ENCODE measurements at regions not wholly inside any gene's neighbourhood (a gene's known extent, or its start where the extent isn't known, plus 50 kb on each side); places are given as distances from the start of the nearest gene placed in this dataset.
"Not testable (repeated sequence)": the region's sequence is repeated elsewhere in the genome, so short reads cannot be mapped to it uniquely, and the experiment has no call there.

- DNase-seq = no peak
Observed at GRCh38 chr21:35556536-35556935, 503.8 kb downstream of the SETD4 start.

DNA sequence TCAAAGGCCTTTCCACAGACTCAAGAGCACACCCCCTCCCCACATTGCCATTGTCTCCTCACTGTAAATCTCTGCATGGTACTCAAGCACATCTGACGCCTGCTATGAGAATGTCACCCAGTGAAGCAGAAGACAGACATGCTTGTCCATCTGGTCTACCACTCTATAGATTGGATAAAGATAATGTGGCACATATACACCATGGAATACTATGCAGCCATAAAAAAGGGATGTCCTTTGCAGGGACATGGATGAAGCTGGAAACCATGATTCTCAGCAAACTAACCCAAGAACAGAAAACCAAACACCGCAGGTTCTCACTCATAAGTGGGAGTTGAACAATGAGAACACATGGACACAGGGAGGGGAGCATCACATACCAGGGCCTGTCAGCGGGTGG is 503.4 kb upstream of the RUNX1 start:
- DNase-seq = not testable (repeated sequence)

GRCh38 chr21:35548904-35549615 is 500.0 kb upstream of the RUNX1 start:
- DNase-seq = no peak

- no peak for DNase-seq
Observed at GRCh38 chr21:35547946-35548774, 499.1 kb upstream of the RUNX1 start.

- DNase-seq = no peak
Observed at GRCh38 chr21:35543746-35544145, 494.6 kb upstream of the RUNX1 start.

- no peak for DNase-seq
Observed at GRCh38 chr21:35540950-35541638, 492.0 kb upstream of the RUNX1 start.

- no peak for DNase-seq
Observed at GRCh38 chr21:35538386-35538785, 489.3 kb upstream of the RUNX1 start.

DNA sequence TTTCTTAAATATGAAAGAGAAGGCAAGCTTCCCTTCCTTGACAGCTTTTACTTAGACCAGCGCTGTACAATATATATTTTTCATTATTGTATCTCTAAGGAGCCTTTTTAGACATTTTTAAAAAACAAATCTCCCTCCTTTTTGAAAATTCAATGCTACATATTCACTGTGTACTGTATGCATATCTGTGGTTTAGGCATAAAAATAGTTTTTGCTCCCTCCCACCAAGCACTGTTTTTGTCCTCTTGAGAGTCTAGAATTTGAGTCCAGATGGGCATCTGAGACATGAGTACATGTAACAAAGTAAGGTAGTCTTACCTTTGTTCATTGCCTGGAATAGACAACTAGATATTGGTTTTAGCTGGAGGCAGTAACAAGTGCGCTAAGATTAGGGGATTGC is 488.5 kb upstream of the RUNX1 start:
- no peak for DNase-seq

DNA sequence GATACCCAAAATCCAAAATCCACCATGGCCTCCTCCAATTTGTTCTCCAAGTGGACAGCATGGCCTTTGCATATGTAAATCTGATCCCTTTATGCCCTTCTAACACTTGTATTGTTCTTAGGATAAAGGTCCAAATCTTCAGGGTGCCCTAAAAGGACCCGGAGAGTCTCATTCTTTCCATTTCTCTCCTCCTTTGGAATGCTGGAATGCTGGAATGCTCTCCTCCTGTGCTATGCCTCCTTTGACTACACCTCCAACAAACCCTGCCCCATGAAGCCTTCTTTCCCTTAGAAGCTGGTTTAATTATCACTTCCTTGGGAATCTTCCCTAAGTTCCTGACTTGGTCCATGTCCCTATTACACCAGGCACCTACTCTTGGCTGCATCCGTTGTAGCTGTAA is 484.8 kb upstream of the RUNX1 start:
- DNase-seq = no peak

DNA sequence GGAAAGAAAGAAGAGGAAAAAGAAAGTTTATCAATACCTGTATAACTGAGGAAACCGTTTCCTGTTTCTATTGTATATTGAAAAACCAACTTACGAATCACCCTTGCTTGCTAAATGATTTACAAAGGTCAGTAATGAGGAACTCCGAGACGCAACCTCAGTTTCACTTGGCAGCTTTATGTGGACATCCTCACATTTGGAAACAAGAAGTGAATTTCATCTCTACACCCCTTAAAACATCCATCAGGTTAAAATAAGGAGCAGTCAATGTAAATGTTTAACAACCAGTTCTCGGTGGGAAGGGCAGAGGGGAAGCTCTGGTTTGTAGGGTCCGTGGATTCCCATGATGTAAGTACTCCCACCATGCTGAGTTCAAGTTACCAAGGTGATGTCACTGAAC is 481.7 kb upstream of the RUNX1 start:
- no peak for DNase-seq

DNA sequence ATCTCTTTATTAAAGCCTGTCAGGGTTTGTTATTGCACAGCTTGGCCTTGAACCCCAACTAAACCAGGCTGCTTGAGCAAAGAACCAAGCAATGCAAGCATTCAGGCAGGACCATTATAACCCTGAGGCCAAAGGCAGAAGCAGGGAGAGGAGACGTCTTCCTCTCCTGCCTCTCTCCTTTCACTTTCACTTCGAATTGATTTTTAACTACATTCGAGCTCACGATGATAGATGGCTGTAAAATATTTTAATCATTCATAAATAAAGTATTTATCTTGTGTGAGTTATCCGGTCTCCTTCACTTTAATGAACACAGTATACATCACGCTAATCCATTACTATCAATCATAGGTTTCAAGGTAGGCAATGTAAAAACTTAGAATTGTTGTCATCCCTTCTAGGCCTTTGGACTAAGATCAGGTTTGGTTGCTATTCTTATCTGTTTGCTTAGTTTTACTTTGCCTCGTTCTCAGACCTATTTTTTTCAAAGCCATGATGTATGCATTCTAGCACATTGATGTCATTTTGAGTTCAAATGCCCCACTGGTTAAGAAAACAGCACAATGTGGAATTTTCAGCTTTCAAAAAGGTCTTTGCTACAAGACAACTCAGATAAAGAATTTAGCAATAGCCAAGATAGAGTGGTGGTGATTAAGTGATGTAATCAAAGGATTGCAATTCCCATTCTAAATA is 480.2 kb upstream of the RUNX1 start:
- no peak for DNase-seq

DNA sequence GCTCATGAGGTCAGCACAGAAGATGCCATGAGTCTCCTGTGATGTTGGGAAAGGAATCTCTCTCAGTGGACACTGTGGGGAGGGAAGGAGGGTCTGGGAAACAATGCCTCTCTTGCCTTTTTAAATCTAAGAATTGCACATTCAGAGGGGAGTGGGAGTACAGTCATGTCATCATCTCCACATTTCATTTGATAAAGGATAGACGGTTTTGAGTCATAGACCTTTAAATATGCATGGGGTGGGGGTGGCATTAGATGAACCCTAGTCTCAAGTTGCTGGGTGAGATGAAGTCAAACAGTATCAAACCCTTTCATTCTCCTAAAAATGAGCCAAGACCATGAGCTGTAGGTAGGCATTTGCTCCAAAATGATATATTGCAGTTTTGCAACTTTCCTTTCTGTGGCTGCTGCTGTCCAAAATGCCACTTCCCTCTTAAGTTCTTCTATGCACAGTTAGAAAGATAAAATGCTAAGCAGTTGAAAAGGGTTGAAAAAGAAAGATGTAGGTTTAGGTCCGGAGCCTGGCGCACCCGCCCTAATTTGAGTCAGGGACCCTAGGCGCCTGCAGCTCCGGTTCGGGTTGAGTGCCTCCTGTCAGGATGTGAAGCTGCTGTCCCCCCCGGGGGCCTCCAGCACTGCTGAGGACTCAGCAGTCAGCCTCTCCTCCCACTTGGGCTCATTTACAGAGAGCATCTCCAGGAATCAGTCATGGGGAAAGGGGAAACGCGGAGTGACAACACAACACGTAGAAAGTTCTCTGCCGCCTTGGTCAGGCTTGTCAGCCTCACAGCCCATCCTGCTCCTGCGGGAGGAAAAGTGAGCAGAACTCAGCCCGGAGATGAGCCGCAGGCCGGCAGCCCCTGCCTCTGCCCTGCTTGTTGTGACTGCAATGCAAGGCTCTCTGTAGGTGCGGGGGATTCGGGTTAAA is 479.3 kb upstream of the RUNX1 start:
- no peak for DNase-seq

GRCh38 chr21:35527358-35527757 is 478.3 kb upstream of the RUNX1 start:
- no peak for DNase-seq

DNA sequence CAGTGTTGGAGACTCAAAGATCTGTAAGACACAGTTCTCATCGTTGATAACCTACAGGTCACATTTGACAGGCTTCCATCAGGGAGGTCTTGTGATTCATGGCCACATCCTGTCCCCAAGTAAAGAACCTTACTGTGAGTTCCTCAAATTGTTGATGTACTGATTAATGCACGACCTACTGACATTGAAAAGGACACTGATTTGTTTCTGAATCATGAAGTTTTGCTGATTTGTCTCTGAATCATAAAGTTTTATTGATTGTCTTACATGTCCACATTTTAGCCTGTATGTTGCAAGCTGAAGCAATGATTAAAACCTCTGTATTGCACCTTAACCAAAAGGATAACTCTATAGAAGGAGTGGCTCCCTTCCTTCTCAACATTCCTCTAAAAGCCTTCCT is 476.3 kb upstream of the RUNX1 start:
- DNase-seq = no peak

DNA sequence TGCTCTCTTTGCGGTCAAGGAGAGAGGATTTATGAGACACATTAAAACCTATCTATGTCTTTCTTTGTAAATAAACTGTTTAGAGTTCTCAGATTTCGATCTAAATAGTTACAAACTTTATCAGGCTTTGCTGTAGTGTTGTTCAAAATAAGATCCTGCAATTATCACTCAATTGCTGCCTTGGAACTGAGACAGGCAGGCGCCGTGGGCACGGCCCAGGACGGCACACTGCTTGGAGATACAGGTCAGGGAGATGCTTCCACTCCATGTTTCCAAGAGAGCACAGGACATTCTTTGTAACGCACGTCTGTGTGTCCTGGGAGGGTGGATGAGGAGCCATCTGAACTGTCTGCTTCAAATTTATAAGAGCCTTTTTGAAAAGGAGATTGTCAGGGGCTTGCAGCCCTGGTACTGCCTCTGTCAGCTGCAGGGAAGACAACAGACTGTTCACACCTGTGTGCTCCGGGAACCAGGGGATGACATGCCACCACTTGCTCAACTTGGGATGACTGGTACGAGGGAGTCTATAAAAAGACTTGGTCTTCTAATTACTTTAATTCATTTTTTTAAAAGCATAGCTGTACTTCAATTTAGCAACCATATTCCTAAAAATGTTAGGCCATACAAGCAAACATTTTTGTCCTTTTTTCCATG is 472.9 kb upstream of the RUNX1 start:
- DNase-seq = no peak

DNA sequence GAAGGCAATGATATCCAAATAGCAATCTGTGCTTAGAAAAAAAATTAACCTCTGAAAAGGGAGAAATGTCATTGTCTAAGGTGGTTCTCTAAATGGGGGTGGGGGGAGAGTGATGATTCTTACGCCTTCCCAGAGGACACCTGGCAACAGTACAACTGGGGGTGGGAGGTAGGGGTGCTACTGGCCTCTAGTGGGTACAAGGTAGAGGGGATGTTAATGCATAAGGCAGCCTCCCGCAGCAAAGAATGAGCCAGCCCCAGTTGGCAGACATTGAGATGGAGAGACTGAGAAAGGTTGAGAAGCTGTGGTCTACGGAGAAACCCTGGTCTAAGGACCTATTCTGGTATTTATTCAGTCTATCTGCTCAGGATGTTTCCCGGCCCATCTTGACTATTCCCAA is 472.2 kb upstream of the RUNX1 start:
- no peak for DNase-seq

GRCh38 chr21:35520856-35521255 is 471.8 kb upstream of the RUNX1 start:
- DNase-seq = no peak

DNA sequence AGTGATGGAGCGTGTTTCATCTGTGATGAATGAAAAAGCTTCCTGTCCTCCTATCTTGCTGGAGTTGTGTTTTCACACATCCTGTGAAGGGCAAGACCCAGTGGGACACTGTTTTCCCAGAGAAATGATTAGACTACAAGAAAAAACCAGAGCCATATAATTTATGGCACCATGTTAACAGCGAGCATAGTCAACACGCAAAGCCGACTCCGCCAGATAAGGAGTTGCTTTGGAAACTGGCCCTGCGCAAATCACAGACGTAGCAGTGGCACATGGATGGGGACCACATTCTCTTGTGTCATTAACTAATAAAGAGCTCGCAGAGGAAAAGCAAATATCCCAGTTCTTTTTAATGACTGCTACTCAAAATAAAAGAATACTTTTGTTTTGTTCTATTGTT is 471.2 kb upstream of the RUNX1 start:
- DNase-seq = no peak

- no peak for DNase-seq
Observed at GRCh38 chr21:35517865-35518264, 468.8 kb upstream of the RUNX1 start.

DNA sequence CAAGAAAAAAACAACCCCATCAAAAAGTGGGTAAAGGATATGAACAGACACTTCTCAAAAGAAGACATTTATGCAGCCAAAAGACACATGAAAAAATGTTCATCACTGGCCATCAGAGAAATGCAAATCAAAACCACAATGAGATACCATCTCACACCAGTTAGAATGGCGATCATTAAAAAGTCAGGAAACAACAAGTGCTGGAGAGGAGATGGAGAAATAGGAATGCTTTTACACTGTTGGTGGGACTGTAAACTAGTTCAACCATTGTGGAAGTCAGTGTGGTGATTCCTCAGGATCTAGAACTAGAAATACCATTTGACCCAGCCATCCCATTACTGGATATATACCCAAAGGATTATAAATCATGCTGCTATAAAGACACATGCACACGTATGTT is 467.2 kb upstream of the RUNX1 start:
- not testable (repeated sequence) for DNase-seq

- no peak for DNase-seq
Observed at GRCh38 chr21:35512346-35512745, 463.2 kb upstream of the RUNX1 start.

All from NCI-H446 (cell line).